ENCODE measurements at regions not wholly inside any gene's neighbourhood (a gene's known extent, or its start where the extent isn't known, plus 50 kb on each side); places are given as distances from the start of the nearest gene placed in this dataset.

- H3K4me1 ChIP-seq (ENCODE audit: control insufficient read depth, extremely low read depth, insufficient read depth, low read length) = no peaks in the 10 kb centered on the region
- H3K36me3 ChIP-seq (ENCODE audit: control insufficient read depth, insufficient read depth, low read length) = no peaks in the 10 kb centered on the region
- H3K27me3 ChIP-seq (ENCODE audit: control insufficient read depth, insufficient read depth, low read length) = no peaks in the 10 kb centered on the region
- H3K9me3 ChIP-seq (ENCODE audit: control insufficient read depth, insufficient read depth, low read depth, low read length) = no peaks in the 10 kb centered on the region
- H3K79me2 ChIP-seq (ENCODE audit: control insufficient read depth, insufficient read depth, low read length) = no peaks in the 10 kb centered on the region
- H3K4me3 ChIP-seq (replicated peaks in 1 of 4; ENCODE audit: control extremely low read depth in 1 of 4, insufficient read depth in 1 of 4, low read depth in 3 of 4, low read length in 4 of 4) = no peak overlapping the region
- no peak overlapping the region for H2AFZ ChIP-seq (ENCODE audit: low read length)
- H3K4me2 ChIP-seq (ENCODE audit: extremely low read depth, insufficient read depth, low read length) = no peak overlapping the region
- no peak overlapping the region for H3K27ac ChIP-seq (ENCODE audit: insufficient read depth, low read length)
- H3K9ac ChIP-seq (ENCODE audit: insufficient read depth, low read length) = no peak overlapping the region
- DNase-seq (ENCODE audit: low read depth in 2 of 2) = peak in 1 of 2 donors; percentile 14
- H4K20me1 ChIP-seq (ENCODE audit: control insufficient read depth, extremely low read depth, insufficient read depth, low read length) = no peaks in the 10 kb centered on the region
- no peak for TF ChIP-seq CTCF (conservative IDR thresholded peaks at IDR 0.05 in 1 of 2, IDR thresholded peaks at IDR 0.05 in 1 of 2; ENCODE audit: low read depth in 1 of 2, low read length in 2 of 2)
- TF ChIP-seq EZH2 (IDR thresholded peaks at IDR 0.05; ENCODE audit: low read length, missing control alignments) = no peak
Measured at GRCh38 chr13:69331245-69331644, 776.4 kb upstream of the ATXN8OS start.

GRCh38 chr13:69324090-69324886 lies 783.3 kb upstream of the ATXN8OS start:
- Histone ChIP-seq H3K9me3 (ENCODE audit: control insufficient read depth, insufficient read depth, low read depth, low read length) (no peaks in the 10 kb centered on the region), H3K27me3 (ENCODE audit: control insufficient read depth, insufficient read depth, low read length) (no peaks in the 10 kb centered on the region), H3K4me1 (ENCODE audit: control insufficient read depth, extremely low read depth, insufficient read depth, low read length) (no peaks in the 10 kb centered on the region), H3K4me2 (ENCODE audit: extremely low read depth, insufficient read depth, low read length) (no peak overlapping the region), H3K36me3 (ENCODE audit: control insufficient read depth, insufficient read depth, low read length) (no peaks in the 10 kb centered on the region), H2AFZ (ENCODE audit: low read length) (no peak overlapping the region), H4K20me1 (ENCODE audit: control insufficient read depth, extremely low read depth, insufficient read depth, low read length) (no peaks in the 10 kb centered on the region), H3K79me2 (ENCODE audit: control insufficient read depth, insufficient read depth, low read length) (no peaks in the 10 kb centered on the region), H3K4me3 (replicated peaks in 1 of 4; ENCODE audit: control extremely low read depth in 1 of 4, insufficient read depth in 1 of 4, low read depth in 3 of 4, low read length in 4 of 4) (no peak overlapping the region), H3K9ac (ENCODE audit: insufficient read depth, low read length) (no peak overlapping the region), H3K27ac (ENCODE audit: insufficient read depth, low read length) (no peak overlapping the region)
- peak; percentile 28 to 56 for DNase-seq (ENCODE audit: low read depth in 2 of 2)
- peak in 1 of 2 donors; percentile 10 for TF ChIP-seq CTCF (conservative IDR thresholded peaks at IDR 0.05 in 1 of 2, IDR thresholded peaks at IDR 0.05 in 1 of 2; ENCODE audit: low read depth in 1 of 2, low read length in 2 of 2)
- no peak for TF ChIP-seq EZH2 (IDR thresholded peaks at IDR 0.05; ENCODE audit: low read length, missing control alignments)

- H4K20me1 ChIP-seq (ENCODE audit: control insufficient read depth, extremely low read depth, insufficient read depth, low read length) = no peaks in the 10 kb centered on the region
Measured at GRCh38 chr13:69319656-69320055, 788.0 kb upstream of the ATXN8OS start.

More at GRCh38 chr13:69319656-69320055, 788.0 kb upstream of the ATXN8OS start:
- no peak overlapping the region for H3K9ac ChIP-seq (ENCODE audit: insufficient read depth, low read length)
- no peak for TF ChIP-seq EZH2 (IDR thresholded peaks at IDR 0.05; ENCODE audit: low read length, missing control alignments)
- TF ChIP-seq CTCF (conservative IDR thresholded peaks at IDR 0.05 in 1 of 2, IDR thresholded peaks at IDR 0.05 in 1 of 2; ENCODE audit: low read depth in 1 of 2, low read length in 2 of 2) = no peak
- H3K27me3 ChIP-seq (ENCODE audit: control insufficient read depth, insufficient read depth, low read length) = no peaks in the 10 kb centered on the region
- H3K4me1 ChIP-seq (ENCODE audit: control insufficient read depth, extremely low read depth, insufficient read depth, low read length) = no peaks in the 10 kb centered on the region
- H2AFZ ChIP-seq (ENCODE audit: low read length) = no peak overlapping the region
- no peaks in the 10 kb centered on the region for H3K79me2 ChIP-seq (ENCODE audit: control insufficient read depth, insufficient read depth, low read length)
- no peak overlapping the region for H3K27ac ChIP-seq (ENCODE audit: insufficient read depth, low read length)
- peak; percentile 25 to 59 for DNase-seq (ENCODE audit: low read depth in 2 of 2)
- H3K36me3 ChIP-seq (ENCODE audit: control insufficient read depth, insufficient read depth, low read length) = no peaks in the 10 kb centered on the region
- no peak overlapping the region for H3K4me3 ChIP-seq (replicated peaks in 1 of 4; ENCODE audit: control extremely low read depth in 1 of 4, insufficient read depth in 1 of 4, low read depth in 3 of 4, low read length in 4 of 4)
- no peak overlapping the region for H3K4me2 ChIP-seq (ENCODE audit: extremely low read depth, insufficient read depth, low read length)
- H3K9me3 ChIP-seq (ENCODE audit: control insufficient read depth, insufficient read depth, low read depth, low read length) = no peaks in the 10 kb centered on the region

Measured in fibroblast of lung (primary cell).